Heart right ventricle (tissue), 16 donors: ENCODE measurements at regions not wholly inside any gene's neighbourhood (a gene's known extent, or its start where the extent isn't known, plus 50 kb on each side); places are given as distances from the start of the nearest gene placed in this dataset.

ENCODE experiments used
- ATAC-seq, 8 donors: fragments of 200-7000 bp; cut with Tn5 transposase; one replicate each; pipeline ENCODE4 v1.9.1; 2020; ENCODE audit warnings: mild to moderate bottlenecking in 8 of 8, moderate library complexity in 8 of 8, moderate number of reproducible peaks in 1 of 8
- DNase-seq, 2 donors: peaks; one replicate each; pipeline ENCODE4 v3.0.0-alpha.2; 2020
- H3K27ac ChIP-seq, 10 donors: fragments of 200-600 bp; sonication (generic) in 2 of 10; one replicate each; pipeline versions ENCODE4 v1.5.0 to v1.8.0; 2020 to 2022; ENCODE audit warnings: mild to moderate bottlenecking in 3 of 10
- H3K27me3 ChIP-seq, 7 donors: fragments of 200-600 bp; one replicate each; pipeline ENCODE4 v1.8.0; 2021 to 2022; ENCODE audit warnings: mild to moderate bottlenecking in 2 of 7
- H3K36me3 ChIP-seq, 9 donors: fragments of 200-600 bp; sonication (generic) in 1 of 9; one replicate each; pipeline versions ENCODE4 v1.5.0 to v1.8.0; 2020 to 2022; ENCODE audit warnings: mild to moderate bottlenecking in 2 of 9
- H3K4me1 ChIP-seq, 9 donors: fragments of 200-600 bp; sonication (generic) in 1 of 9; one replicate each; pipeline versions ENCODE4 v1.5.0 to v1.8.0; 2020 to 2022; ENCODE audit warnings: mild to moderate bottlenecking in 4 of 9
- H3K4me3 ChIP-seq, 10 donors: fragments of 200-600 bp; sonication (generic) in 2 of 10; one replicate each; pipeline versions ENCODE4 v1.5.0 to v1.8.0; 2020 to 2022; ENCODE audit warnings: mild to moderate bottlenecking in 7 of 10, moderate library complexity in 2 of 10
- H3K9me3 ChIP-seq, 11 donors: fragments of 200-600 bp in 10 of 11; sonication (generic) in 2 of 11; one replicate each; pipeline versions ENCODE4 v1.5.0 to v1.8.0; 2013 to 2022; ENCODE audit warnings: mild to moderate bottlenecking in 2 of 11, control low read depth in 1 of 11, moderate library complexity in 1 of 11
- WGBS, 2 donors: extraction: QIAGEN DNeasy Blood & Tissue Kit; methylation state at CpG; one replicate each; pipeline ENCODE4 v1.1.7; 2013; ENCODE audit warnings: inconsistent platforms in 1 of 2; 5-methylcytosine and 5-hydroxymethylcytosine counted together
- intact Hi-C, 10 donors: fragments of 100-400 bp; cut with DNase I; formaldehyde crosslinking; loops; one replicate each; pipeline versions ENCODE4 v1.11.1 to v1.14.2; 2022
- TF ChIP-seq, protein P1 (sequence below), 9 donors: fragments of 200-600 bp; sonication (generic) in 2 of 9; IDR thresholded peaks; one replicate each; pipeline versions ENCODE4 v1.5.0 to v1.8.0; 2021 to 2022; ENCODE audit warnings: antibody characterized with exemption in 9 of 9, mild to moderate bottlenecking in 5 of 9, moderate library complexity in 1 of 9
- donor health status: Arrhythmogenic right ventricular cardiomyopathy.
- donor health status: ischemic (EF 13 %, LVEDD 7.1; RV severe dilation, severe dysfunction).
- donor health status: healthy with polysubstance abuse.
- donor health status: DM: no; HTN: yes; CAD: no.
- donor health status: DM: no; HTN: no; CAD: no.
- donor health status: ischemic (EF 25% LVEDD 6.9; RV normal size, moderate dysfunction).
- donor health status: ischemic (EF 25% LVEDD 5.7; RV mildly dilated, moderate dysfunction).
- donor health status: healthy.
- donor health status: DM: yes; HTN: yes; CAD: no.
- donor health status: Ischemic cardiomyopathy.
- donor health status: ischemic (EF 35%, LVEDD 5.7; RV mildly dilated, moderate dysfunction).
- donor health status: nonischemic (EF 11% LVEDD 7.7; RV severe dilation, severe dysfunction).
- donor health status: DM: yes; HTN: yes; CAD: no.
- donor health status: PGD.
- donor health status: ischemic (EF 29% LVEDD 5.4; RV normal size, mild dysfunction).
- donor health status: nonischemic (EF 23%, LVEDD 6.1; RV moderate dilation, normal function).

DNA sequence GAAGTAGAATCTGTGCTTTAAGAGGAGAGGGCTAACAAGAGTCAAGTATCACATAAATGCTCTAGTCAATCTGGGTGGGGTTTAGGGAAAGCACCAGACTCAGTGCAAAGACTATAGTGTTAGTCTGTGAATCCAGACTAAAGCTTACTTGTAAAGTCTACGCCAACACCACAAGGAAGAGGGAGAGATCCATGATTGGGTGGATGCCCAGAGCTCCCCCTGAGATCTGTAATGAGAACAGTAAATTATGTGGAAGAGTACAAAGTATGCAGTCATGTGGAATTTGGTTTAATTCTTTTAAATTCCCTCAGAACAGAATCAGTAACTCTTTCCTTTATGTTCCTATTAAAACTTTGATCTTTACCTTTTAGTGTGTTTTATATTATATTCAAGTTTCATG, 354.7 kb upstream of the SPANXN4 start:
- ATAC-seq: no peak

GRCh38 chrX:142663330-142664095, 362.2 kb upstream of the SPANXN4 start:
- TF ChIP-seq, protein P1, sequence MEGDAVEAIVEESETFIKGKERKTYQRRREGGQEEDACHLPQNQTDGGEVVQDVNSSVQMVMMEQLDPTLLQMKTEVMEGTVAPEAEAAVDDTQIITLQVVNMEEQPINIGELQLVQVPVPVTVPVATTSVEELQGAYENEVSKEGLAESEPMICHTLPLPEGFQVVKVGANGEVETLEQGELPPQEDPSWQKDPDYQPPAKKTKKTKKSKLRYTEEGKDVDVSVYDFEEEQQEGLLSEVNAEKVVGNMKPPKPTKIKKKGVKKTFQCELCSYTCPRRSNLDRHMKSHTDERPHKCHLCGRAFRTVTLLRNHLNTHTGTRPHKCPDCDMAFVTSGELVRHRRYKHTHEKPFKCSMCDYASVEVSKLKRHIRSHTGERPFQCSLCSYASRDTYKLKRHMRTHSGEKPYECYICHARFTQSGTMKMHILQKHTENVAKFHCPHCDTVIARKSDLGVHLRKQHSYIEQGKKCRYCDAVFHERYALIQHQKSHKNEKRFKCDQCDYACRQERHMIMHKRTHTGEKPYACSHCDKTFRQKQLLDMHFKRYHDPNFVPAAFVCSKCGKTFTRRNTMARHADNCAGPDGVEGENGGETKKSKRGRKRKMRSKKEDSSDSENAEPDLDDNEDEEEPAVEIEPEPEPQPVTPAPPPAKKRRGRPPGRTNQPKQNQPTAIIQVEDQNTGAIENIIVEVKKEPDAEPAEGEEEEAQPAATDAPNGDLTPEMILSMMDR (IDR thresholded peaks at IDR 0.05): no peak
- Histone ChIP-seq H3K4me3 (no peak overlapping the region), H3K4me1 (no peaks in the 10 kb centered on the region), H3K9me3 (peaks cover 0 to 16% (median 0%) of the 10 kb centered on the region in 11 donors), H3K27me3 (no peaks in the 10 kb centered on the region), H3K36me3 (no peaks in the 10 kb centered on the region), H3K27ac (no peak overlapping the region)
- DNase-seq (no peak), ATAC-seq (no peak)
- WGBS, 2 donors: 37 to 60% methylated on average over 3 of the region's 3 CpGs
- intact Hi-C loops: no loop called here

More for the DNA sequence above, 354.7 kb upstream of the SPANXN4 start:
- H3K9me3 ChIP-seq: peaks cover 0 to 45% (median 0%) of the 10 kb centered on the region in 11 donors
- H3K27ac ChIP-seq: no peak overlapping the region
- TF ChIP-seq, protein P1 (IDR thresholded peaks at IDR 0.05): no peak
- H3K27me3 ChIP-seq: no peaks in the 10 kb centered on the region
- no peak overlapping the region for H3K4me3 ChIP-seq
- intact Hi-C loops: no loop called here
- H3K4me1 ChIP-seq: no peaks in the 10 kb centered on the region
- no peak for DNase-seq
- 67 to 68% methylated on average over 1 of the region's 1 CpG for WGBS, 2 donors
- no peaks in the 10 kb centered on the region for H3K36me3 ChIP-seq

- TF ChIP-seq, protein P1 (IDR thresholded peaks at IDR 0.05): no peak
- Histone ChIP-seq H3K4me3 (no peak overlapping the region), H3K27me3 (no peaks in the 10 kb centered on the region), H3K4me1 (no peaks in the 10 kb centered on the region), H3K27ac (no peak overlapping the region), H3K9me3 (no peaks in the 10 kb centered on the region), H3K36me3 (no peaks in the 10 kb centered on the region)
- ATAC-seq: no peak
- 79 to 86% methylated on average over 6 of the region's 6 CpGs for whole genome bisulfite sequencing, 2 donors
- no peak for DNase-seq
- intact Hi-C loops: no loop called here
Measured at GRCh38 chrX:142661696-142662095, 364.0 kb upstream of the SPANXN4 start.

- no peaks in the 10 kb centered on the region for H3K9me3 ChIP-seq
- no peak overlapping the region for H3K27ac ChIP-seq
- no peaks in the 10 kb centered on the region for H3K36me3 ChIP-seq
- intact Hi-C loops: no loop called here
- DNase-seq: no peak
- no peaks in the 10 kb centered on the region for H3K27me3 ChIP-seq
- TF ChIP-seq, protein P1 (IDR thresholded peaks at IDR 0.05): no peak
- WGBS, 2 donors: 67 to 68% methylated on average over 2 of the region's 2 CpGs
- ATAC-seq: no peak
- H3K4me1 ChIP-seq: no peaks in the 10 kb centered on the region
- H3K4me3 ChIP-seq: no peak overlapping the region
Measured at GRCh38 chrX:142655507-142655906, 370.2 kb upstream of the SPANXN4 start.
